Gastrocnemius medialis (tissue), 4 donors: ENCODE measurements at regions not wholly inside any gene's neighbourhood (a gene's known extent, or its start where the extent isn't known, plus 50 kb on each side); places are given as distances from the start of the nearest gene placed in this dataset.

Source experiments
- CTCF ChIP-seq, 5 experiments: fragments of 450-650 bp in 3 of 5; fragments of 200-600 bp in 2 of 5; sonication (generic) in 2 of 5; IDR thresholded peaks in 4 of 5; conservative IDR thresholded peaks in 1 of 5; 1 replicate in 4 of 5; 2 replicates in 1 of 5; pipeline ENCODE4 v1.5.1; 2016 to 2019; ENCODE audit warnings: antibody characterized with exemption in 5 of 5, mild to moderate bottlenecking in 3 of 5, moderate library complexity in 3 of 5
- POLR2A ChIP-seq, 2 donors: fragments of 450-650 bp; IDR thresholded peaks; one replicate each; pipeline ENCODE4 v1.6.1; 2017; ENCODE audit warnings: antibody characterized with exemption in 2 of 2, mild to moderate bottlenecking in 2 of 2, moderate library complexity in 2 of 2

GRCh38 chr2:236657215-236657614, 87.6 kb downstream of the ACKR3 start:
- TF ChIP-seq CTCF (IDR thresholded peaks at IDR 0.05 in 4 of 5, conservative IDR thresholded peaks at IDR 0.05 in 1 of 5): no peak
- TF ChIP-seq POLR2A (IDR thresholded peaks at IDR 0.05): no peak
